Tibial nerve (tissue), 4 donors: ENCODE measurements at regions not wholly inside any gene's neighbourhood (a gene's known extent, or its start where the extent isn't known, plus 50 kb on each side); places are given as distances from the start of the nearest gene placed in this dataset.

Source experiments
- DNase-seq, 2 donors: peaks; one replicate each; pipeline ENCODE4 v3.0.0-alpha.2; 2019; ENCODE audit warnings: low spot score in 2 of 2
- H3K27ac ChIP-seq, 4 donors: fragments of 200-600 bp; sonication (generic) in 3 of 4; one replicate each; pipeline ENCODE4 v1.5.1; 2017 to 2019; ENCODE audit warnings: mild to moderate bottlenecking in 1 of 4
- H3K27me3 ChIP-seq, 2 donors: fragments of 200-600 bp; sonication (generic) in 1 of 2; one replicate each; pipeline versions ENCODE4 v1.5.1 to v1.6.0; 2017 to 2019
- H3K36me3 ChIP-seq, 3 donors: fragments of 200-600 bp; sonication (generic); one replicate each; pipeline ENCODE4 v1.5.1; 2018 to 2019
- H3K4me1 ChIP-seq, 4 donors: fragments of 200-600 bp; sonication (generic) in 3 of 4; one replicate each; pipeline ENCODE4 v1.5.1; 2017 to 2019
- H3K4me3 ChIP-seq, 4 donors: fragments of 200-600 bp; sonication (generic) in 3 of 4; one replicate each; pipeline ENCODE4 v1.5.1; 2017 to 2019; ENCODE audit warnings: mild to moderate bottlenecking in 1 of 4, moderate library complexity in 1 of 4
- H3K9me3 ChIP-seq, 4 donors: fragments of 200-600 bp; sonication (generic) in 3 of 4; one replicate each; pipeline ENCODE4 v1.5.1; 2017 to 2019
- EP300 ChIP-seq, 2 donors: sonication (generic); formaldehyde crosslinking; IDR thresholded peaks; one replicate each; pipeline ENCODE4 v1.6.1; 2017; ENCODE audit warnings: antibody characterized with exemption in 2 of 2, mild to moderate bottlenecking in 1 of 2
- POLR2A ChIP-seq, 2 donors: fragments of 450-650 bp; IDR thresholded peaks; one replicate each; pipeline ENCODE4 v1.6.1; 2017; ENCODE audit warnings: antibody characterized with exemption in 2 of 2, mild to moderate bottlenecking in 2 of 2, moderate library complexity in 2 of 2
- WGBS, 2 donors: methylation state at CpG; one replicate each; pipeline ENCODE4 v1.1.5; 2018; 5-methylcytosine and 5-hydroxymethylcytosine counted together
- TF ChIP-seq, protein P1 (sequence below), 5 experiments: fragments of 200-600 bp in 3 of 5; fragments of 450-650 bp in 2 of 5; sonication (generic) in 3 of 5; IDR thresholded peaks; one replicate each; pipeline ENCODE4 v1.5.1; 2016 to 2019; ENCODE audit warnings: antibody characterized with exemption in 5 of 5, mild to moderate bottlenecking in 3 of 5, moderate library complexity in 2 of 5

DNA sequence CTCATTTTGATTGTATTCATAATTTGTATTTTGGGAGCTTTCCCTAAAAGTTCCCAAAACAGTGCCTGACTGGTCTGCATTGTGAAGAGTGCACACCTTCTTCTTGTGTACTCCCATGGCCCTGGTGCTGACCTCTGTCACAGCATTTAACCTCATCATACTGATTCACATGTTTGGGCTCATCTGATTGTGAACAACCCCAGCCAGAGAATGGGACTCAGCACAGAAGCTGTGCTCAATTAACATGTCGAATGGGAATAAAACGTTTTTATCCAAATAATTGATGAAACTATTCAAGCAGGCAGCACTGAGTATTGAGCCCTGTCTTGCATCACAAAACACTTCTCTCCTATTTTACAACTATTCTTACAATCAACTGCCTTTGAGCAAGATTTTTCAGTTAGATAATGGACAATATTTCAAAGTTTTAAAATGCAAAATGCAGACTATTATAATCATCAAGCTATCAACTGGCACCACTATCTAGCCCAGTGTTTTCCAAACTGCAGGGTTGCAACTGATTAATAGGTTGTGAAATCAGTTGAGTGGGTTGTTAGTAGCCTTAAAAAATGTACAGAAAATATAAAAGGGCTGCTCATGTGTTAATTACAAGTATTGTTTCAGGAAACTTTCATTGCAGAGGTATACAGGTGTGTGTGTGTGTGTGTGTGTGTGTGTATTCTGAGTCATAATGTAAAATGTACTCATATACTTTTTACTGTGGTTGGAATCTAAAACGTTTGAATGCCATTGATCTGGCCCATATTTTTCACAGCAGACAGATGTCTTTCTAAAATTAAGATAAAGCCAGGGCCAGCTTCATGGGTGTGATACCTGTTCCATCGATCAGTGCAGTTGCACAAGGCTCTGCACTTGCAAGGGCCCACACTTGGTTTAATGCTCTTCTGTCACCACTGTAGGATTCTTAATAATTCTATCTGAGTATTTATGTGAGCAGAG lies 190.5 kb downstream of the PIK3R1 start:
- no peak for TF ChIP-seq POLR2A (IDR thresholded peaks at IDR 0.05)
- no peak for TF ChIP-seq EP300 (IDR thresholded peaks at IDR 0.05)
- TF ChIP-seq, protein P1, sequence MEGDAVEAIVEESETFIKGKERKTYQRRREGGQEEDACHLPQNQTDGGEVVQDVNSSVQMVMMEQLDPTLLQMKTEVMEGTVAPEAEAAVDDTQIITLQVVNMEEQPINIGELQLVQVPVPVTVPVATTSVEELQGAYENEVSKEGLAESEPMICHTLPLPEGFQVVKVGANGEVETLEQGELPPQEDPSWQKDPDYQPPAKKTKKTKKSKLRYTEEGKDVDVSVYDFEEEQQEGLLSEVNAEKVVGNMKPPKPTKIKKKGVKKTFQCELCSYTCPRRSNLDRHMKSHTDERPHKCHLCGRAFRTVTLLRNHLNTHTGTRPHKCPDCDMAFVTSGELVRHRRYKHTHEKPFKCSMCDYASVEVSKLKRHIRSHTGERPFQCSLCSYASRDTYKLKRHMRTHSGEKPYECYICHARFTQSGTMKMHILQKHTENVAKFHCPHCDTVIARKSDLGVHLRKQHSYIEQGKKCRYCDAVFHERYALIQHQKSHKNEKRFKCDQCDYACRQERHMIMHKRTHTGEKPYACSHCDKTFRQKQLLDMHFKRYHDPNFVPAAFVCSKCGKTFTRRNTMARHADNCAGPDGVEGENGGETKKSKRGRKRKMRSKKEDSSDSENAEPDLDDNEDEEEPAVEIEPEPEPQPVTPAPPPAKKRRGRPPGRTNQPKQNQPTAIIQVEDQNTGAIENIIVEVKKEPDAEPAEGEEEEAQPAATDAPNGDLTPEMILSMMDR (IDR thresholded peaks at IDR 0.05) = no peak

DNA sequence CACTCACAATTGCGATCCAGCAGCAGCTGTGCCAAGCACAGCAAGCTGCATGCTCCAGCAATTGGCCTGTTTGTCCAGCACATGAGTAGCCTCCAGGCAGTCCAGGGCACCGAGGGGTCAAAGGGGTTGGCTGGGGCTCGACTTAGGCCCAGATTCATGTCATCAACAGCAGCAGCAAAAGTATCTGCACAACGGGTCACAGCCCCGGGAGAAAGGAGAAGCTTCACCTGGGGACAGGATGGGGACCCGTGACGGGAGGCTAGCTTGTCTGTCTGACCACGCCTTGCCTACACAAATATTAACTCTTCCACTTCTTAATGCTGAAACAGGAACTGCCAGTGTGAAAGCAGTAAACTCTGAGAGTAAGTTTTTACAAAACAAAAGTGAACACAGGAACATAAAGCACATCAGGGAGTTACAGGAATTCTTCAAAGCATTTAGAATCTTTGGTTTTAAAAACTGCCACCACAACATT lies 191.2 kb downstream of the PIK3R1 start:
- TF ChIP-seq POLR2A (IDR thresholded peaks at IDR 0.05) (no peak), EP300 (IDR thresholded peaks at IDR 0.05) (no peak)
- TF ChIP-seq, protein P1 (IDR thresholded peaks at IDR 0.05) = no peak
- Histone ChIP-seq H3K4me1 (peaks cover 0 to 9% (median 4%) of the 10 kb centered on the region in 4 donors), H3K27me3 (no peaks in the 10 kb centered on the region), H3K27ac (no peak overlapping the region), H3K9me3 (no peaks in the 10 kb centered on the region), H3K4me3 (no peak overlapping the region), H3K36me3 (no peaks in the 10 kb centered on the region)
- 26 to 31% methylated on average over 8 of the region's 8 CpGs for WGBS, 2 donors
- DNase-seq = no peak

More for the DNA sequence above, 190.5 kb downstream of the PIK3R1 start:
- Histone ChIP-seq H3K4me1 (peaks cover 0 to 9% (median 4%) of the 10 kb centered on the region in 4 donors), H3K27ac (no peak overlapping the region), H3K27me3 (no peaks in the 10 kb centered on the region), H3K4me3 (no peak overlapping the region), H3K9me3 (no peaks in the 10 kb centered on the region), H3K36me3 (no peaks in the 10 kb centered on the region)
- no peak for DNase-seq
- 53 to 56% methylated on average over 4 of the region's 4 CpGs for WGBS, 2 donors

DNA sequence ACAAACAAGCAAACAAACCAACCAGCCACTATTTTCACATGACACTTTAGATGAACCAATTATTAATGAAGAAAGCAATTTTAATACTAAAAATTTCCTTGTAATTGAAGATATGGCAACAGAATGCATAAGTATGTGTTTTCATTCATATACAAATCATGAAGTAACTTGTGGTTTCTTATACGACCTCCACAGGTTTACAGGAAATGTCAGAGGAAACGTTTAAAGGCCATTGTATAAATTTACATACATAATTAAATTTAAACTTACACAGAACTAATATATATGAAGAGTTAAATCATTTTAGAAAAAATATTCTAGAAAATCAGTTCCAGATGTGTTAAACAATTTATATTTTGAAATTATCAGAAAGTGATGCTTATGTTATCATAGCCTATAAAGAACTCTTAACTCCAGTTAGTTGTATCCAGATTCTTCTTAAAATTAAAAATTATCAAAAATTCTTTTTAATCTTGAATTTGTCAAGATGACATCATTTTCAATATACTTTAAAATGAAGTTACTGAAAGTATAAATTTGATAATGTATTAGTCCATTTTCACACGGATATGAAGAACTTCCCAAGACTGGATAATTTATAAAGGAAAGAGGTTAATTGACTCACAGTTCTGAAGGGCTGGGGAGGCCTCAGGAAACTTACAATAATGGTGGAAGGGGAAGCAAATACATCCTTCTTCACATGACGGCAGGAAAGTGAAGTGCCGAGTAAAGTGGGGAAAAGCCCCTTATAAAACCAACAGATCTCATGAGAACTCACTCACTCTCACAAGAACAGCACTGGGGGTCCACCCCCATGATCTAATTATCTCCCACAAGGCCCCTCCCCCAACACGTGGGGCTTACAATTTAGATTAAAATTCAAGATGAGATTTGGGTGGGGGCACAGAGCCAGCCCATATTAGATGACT lies 192.0 kb downstream of the PIK3R1 start:
- no peak for TF ChIP-seq POLR2A (IDR thresholded peaks at IDR 0.05)
- TF ChIP-seq, protein P1 (IDR thresholded peaks at IDR 0.05) = no peak
- no peak for TF ChIP-seq EP300 (IDR thresholded peaks at IDR 0.05)
- DNase-seq = no peak
- H3K4me3 ChIP-seq = no peak overlapping the region
- no peaks in the 10 kb centered on the region for H3K36me3 ChIP-seq
- H3K9me3 ChIP-seq = no peaks in the 10 kb centered on the region
- H3K4me1 ChIP-seq = peaks cover 0 to 9% (median 4%) of the 10 kb centered on the region in 4 donors
- no peak overlapping the region for H3K27ac ChIP-seq
- 59 to 62% methylated on average over 6 of the region's 6 CpGs for whole genome bisulfite sequencing, 2 donors
- H3K27me3 ChIP-seq = no peaks in the 10 kb centered on the region

DNA sequence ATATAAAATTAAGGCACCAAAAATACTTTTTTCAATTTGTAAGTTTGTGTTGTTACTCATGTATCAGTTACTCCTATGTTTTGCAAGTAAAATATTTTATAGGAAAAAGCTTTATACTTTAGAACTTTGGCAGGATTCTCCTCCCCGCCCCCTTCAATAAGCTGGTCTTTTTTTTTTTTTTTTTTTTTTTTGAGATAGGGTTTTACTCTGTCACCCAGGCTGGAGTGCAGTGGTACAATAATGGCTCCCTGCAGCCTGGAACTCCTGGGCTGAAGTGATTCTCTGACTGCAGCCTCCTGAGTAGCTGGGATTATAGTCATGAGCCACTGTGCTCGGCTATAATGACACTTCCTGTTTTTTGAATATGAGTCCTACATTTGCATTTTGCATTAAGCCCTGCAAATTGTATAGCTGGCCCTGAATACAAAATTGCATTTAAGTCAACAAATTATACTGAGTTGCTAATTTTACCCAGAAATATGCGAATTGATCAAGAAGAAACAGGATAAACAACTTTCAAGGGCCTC lies 192.9 kb downstream of the PIK3R1 start:
- no peak overlapping the region for H3K4me3 ChIP-seq
- 90 to 91% methylated on average over 3 of the region's 3 CpGs for WGBS, 2 donors

More for the DNA sequence above, 192.9 kb downstream of the PIK3R1 start:
- no peaks in the 10 kb centered on the region for H3K36me3 ChIP-seq
- no peaks in the 10 kb centered on the region for H3K9me3 ChIP-seq
- peaks cover 0 to 9% (median 4%) of the 10 kb centered on the region in 4 donors for H3K4me1 ChIP-seq
- no peaks in the 10 kb centered on the region for H3K27me3 ChIP-seq
- H3K27ac ChIP-seq = no peak overlapping the region
- DNase-seq = no peak
- TF ChIP-seq EP300 (IDR thresholded peaks at IDR 0.05) (no peak), POLR2A (IDR thresholded peaks at IDR 0.05) (no peak)
- TF ChIP-seq, protein P1 (IDR thresholded peaks at IDR 0.05) = no peak
